ENCODE measurements at regions not wholly inside any gene's neighbourhood (a gene's known extent, or its start where the extent isn't known, plus 50 kb on each side); places are given as distances from the start of the nearest gene placed in this dataset.

DNA sequence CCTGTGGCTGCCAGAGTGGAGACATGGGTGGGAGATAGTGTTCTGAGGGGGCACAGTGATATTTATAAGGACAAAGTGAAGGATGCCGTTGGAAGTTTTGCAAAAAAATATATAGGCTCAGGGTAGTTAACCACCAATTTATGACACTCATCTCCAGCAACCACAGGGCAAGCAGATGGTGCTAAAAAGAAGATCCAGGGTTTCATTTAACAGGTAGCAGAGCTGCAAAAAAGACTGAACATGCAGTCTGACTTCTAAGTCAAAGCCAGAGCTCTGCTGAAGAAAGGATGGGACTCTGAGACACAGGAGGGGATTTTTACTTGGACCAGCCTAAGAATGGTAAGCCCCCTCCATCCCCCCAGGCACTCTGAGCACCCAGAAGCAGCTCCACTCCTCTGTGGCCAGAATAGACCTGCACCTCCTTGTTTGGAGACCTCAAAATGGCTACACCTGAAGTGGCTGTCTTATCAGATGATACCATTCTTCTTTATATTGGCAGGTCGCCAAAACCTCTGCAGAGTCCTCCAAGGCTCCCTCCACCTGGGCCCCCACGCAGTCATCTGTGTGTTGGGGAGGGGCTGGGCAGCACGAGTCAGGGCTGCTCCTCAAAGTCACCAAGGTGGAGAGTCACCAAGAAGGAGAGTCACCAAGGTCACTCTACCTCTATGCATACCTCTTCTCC lies 161.4 kb upstream of the FAM9B start:
- TF ChIP-seq, protein P1, sequence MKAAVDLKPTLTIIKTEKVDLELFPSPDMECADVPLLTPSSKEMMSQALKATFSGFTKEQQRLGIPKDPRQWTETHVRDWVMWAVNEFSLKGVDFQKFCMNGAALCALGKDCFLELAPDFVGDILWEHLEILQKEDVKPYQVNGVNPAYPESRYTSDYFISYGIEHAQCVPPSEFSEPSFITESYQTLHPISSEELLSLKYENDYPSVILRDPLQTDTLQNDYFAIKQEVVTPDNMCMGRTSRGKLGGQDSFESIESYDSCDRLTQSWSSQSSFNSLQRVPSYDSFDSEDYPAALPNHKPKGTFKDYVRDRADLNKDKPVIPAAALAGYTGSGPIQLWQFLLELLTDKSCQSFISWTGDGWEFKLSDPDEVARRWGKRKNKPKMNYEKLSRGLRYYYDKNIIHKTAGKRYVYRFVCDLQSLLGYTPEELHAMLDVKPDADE (IDR thresholded peaks at IDR 0.05) = no peak
- TF ChIP-seq EZH2 (IDR thresholded peaks at IDR 0.05; ENCODE audit: low read depth, unreplicated experiment) (no peak), EZH2phosphoT487 (IDR thresholded peaks at IDR 0.05; ENCODE audit: unreplicated experiment) (no peak), POLR2AphosphoS5 (IDR thresholded peaks at IDR 0.05; ENCODE audit: low read depth) (no peak), ZNF114 (CRISPR knock-in tag; IDR thresholded peaks at IDR 0.05) (no peak), CREB1 (CRISPR knock-in tag; IDR thresholded peaks at IDR 0.05; ENCODE audit: low read depth) (no peak), ZNF331 (CRISPR knock-in tag; IDR thresholded peaks at IDR 0.05; ENCODE audit: low read depth) (no peak)
- TF ChIP-seq, protein P2, sequence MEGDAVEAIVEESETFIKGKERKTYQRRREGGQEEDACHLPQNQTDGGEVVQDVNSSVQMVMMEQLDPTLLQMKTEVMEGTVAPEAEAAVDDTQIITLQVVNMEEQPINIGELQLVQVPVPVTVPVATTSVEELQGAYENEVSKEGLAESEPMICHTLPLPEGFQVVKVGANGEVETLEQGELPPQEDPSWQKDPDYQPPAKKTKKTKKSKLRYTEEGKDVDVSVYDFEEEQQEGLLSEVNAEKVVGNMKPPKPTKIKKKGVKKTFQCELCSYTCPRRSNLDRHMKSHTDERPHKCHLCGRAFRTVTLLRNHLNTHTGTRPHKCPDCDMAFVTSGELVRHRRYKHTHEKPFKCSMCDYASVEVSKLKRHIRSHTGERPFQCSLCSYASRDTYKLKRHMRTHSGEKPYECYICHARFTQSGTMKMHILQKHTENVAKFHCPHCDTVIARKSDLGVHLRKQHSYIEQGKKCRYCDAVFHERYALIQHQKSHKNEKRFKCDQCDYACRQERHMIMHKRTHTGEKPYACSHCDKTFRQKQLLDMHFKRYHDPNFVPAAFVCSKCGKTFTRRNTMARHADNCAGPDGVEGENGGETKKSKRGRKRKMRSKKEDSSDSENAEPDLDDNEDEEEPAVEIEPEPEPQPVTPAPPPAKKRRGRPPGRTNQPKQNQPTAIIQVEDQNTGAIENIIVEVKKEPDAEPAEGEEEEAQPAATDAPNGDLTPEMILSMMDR (conservative IDR thresholded peaks at IDR 0.05; ENCODE audit: low read depth in 2 of 2) = no peak
- TF ChIP-seq, protein P3, sequence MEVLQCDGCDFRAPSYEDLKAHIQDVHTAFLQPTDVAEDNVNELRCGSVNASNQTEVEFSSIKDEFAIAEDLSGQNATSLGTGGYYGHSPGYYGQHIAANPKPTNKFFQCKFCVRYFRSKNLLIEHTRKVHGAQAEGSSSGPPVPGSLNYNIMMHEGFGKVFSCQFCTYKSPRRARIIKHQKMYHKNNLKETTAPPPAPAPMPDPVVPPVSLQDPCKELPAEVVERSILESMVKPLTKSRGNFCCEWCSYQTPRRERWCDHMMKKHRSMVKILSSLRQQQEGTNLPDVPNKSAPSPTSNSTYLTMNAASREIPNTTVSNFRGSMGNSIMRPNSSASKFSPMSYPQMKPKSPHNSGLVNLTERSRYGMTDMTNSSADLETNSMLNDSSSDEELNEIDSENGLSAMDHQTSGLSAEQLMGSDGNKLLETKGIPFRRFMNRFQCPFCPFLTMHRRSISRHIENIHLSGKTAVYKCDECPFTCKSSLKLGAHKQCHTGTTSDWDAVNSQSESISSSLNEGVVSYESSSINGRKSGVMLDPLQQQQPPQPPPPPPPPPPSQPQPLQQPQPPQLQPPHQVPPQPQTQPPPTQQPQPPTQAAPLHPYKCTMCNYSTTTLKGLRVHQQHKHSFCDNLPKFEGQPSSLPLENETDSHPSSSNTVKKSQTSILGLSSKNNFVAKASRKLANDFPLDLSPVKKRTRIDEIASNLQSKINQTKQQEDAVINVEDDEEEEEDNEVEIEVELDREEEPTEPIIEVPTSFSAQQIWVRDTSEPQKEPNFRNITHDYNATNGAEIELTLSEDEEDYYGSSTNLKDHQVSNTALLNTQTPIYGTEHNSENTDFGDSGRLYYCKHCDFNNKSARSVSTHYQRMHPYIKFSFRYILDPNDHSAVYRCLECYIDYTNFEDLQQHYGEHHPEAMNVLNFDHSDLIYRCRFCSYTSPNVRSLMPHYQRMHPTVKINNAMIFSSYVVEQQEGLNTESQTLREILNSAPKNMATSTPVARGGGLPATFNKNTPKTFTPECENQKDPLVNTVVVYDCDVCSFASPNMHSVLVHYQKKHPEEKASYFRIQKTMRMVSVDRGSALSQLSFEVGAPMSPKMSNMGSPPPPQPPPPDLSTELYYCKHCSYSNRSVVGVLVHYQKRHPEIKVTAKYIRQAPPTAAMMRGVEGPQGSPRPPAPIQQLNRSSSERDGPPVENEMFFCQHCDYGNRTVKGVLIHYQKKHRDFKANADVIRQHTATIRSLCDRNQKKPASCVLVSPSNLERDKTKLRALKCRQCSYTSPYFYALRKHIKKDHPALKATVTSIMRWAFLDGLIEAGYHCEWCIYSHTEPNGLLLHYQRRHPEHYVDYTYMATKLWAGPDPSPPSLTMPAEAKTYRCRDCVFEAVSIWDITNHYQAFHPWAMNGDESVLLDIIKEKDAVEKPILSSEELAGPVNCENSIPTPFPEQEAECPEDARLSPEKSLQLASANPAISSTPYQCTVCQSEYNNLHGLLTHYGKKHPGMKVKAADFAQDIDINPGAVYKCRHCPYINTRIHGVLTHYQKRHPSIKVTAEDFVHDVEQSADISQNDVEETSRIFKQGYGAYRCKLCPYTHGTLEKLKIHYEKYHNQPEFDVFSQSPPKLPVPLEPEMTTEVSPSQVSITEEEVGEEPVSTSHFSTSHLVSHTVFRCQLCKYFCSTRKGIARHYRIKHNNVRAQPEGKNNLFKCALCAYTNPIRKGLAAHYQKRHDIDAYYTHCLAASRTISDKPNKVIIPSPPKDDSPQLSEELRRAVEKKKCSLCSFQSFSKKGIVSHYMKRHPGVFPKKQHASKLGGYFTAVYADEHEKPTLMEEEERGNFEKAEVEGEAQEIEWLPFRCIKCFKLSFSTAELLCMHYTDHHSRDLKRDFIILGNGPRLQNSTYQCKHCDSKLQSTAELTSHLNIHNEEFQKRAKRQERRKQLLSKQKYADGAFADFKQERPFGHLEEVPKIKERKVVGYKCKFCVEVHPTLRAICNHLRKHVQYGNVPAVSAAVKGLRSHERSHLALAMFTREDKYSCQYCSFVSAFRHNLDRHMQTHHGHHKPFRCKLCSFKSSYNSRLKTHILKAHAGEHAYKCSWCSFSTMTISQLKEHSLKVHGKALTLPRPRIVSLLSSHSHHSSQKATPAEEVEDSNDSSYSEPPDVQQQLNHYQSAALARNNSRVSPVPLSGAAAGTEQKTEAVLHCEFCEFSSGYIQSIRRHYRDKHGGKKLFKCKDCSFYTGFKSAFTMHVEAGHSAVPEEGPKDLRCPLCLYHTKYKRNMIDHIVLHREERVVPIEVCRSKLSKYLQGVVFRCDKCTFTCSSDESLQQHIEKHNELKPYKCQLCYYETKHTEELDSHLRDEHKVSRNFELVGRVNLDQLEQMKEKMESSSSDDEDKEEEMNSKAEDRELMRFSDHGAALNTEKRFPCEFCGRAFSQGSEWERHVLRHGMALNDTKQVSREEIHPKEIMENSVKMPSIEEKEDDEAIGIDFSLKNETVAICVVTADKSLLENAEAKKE (CRISPR knock-in tag; IDR thresholded peaks at IDR 0.05) = no peak
- Histone ChIP-seq H3K9me2 (ENCODE audit: insufficient read depth) (no peaks in the 10 kb centered on the region), H3F3A (replicated peaks; ENCODE audit: low read depth) (no peaks in the 10 kb centered on the region), H3K4me3 (no peak overlapping the region), H2AFZ (no peak overlapping the region), H3K4me2 (no peak overlapping the region), H3K36me3 (ENCODE audit: insufficient read depth) (no peaks in the 10 kb centered on the region), H3K4me1 (ENCODE audit: insufficient read depth) (no peaks in the 10 kb centered on the region), H3K79me2 (replicated peaks; ENCODE audit: insufficient read depth) (no peaks in the 10 kb centered on the region), H3K27ac (ENCODE audit: low read depth) (no peak overlapping the region), H4K20me1 (replicated peaks; ENCODE audit: insufficient read depth) (no peaks in the 10 kb centered on the region), H3K27me3 (ENCODE audit: insufficient read depth) (no peaks in the 10 kb centered on the region)
- Mint-ChIP-seq H3K9me3 (no peaks in the 10 kb centered on the region), H3K36me3 (ENCODE audit: low read depth) (no peaks in the 10 kb centered on the region), H3K4me1 (peaks cover 10% of the 10 kb centered on the region; the same call in 2 of the 3 replicates), H3K4me3 (no peak overlapping the region), H3K27ac (no peak overlapping the region), H3K27me3 (ENCODE audit: insufficient read depth, low read depth, poor library complexity) (no peaks in the 10 kb centered on the region)
- DNase-seq (ENCODE audit: low spot score) (no peak), ATAC-seq (no peak)

All from GM23338 (cell line).